Neural progenitor cell (in vitro differentiated cells): ENCODE measurements at regions not wholly inside any gene's neighbourhood (a gene's known extent, or its start where the extent isn't known, plus 50 kb on each side); places are given as distances from the start of the nearest gene placed in this dataset.

ENCODE experiments used
- CTCF ChIP-seq: fragments of 200-600 bp; sonication (generic); IDR thresholded peaks from 2 replicates; pipeline ENCODE4 v1.5.1; 2017; ENCODE audit warnings: antibody characterized with exemption, mild to moderate bottlenecking
- EZH2 ChIP-seq: fragments of 200-600 bp; sonication (generic); IDR thresholded peaks from 2 replicates; pipeline ENCODE4 v1.6.1; 2017; ENCODE audit warnings: antibody characterized with exemption, mild to moderate bottlenecking, moderate library complexity
- EZH2phosphoT487 ChIP-seq: fragments of 200-600 bp; sonication (generic); IDR thresholded peaks from 2 replicates; pipeline ENCODE4 v1.6.1; 2017; ENCODE audit warnings: antibody characterized with exemption

DNA sequence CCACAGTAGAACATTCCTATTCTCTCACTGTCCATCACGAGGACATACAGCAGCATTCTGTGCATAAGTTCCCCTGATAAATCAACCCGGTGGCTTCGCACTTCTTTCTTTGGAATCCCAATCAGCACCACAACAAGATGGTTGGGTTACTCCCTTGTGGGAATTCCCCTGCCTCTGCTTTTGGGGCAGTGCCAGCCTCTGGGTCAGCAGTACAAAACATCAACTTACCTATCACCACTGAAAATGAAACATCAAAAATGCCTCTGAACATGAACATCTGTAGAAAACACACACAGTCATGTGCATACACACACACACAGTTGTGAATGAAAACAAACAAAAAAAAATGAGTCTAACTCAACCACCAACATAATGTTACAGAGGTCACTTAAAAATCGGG, 79.3 kb downstream of the KCNA4 start:
- TF ChIP-seq CTCF (no peak), EZH2 (no peak), EZH2phosphoT487 (no peak)
